Stimulated activated CD4-positive, alpha-beta T cell treated with anti-CD3 and anti-CD28 coated beads, Interleukin-4, amount 100 ng/mL, for 24 hours (primary cell): ENCODE measurements at regions not wholly inside any gene's neighbourhood (a gene's known extent, or its start where the extent isn't known, plus 50 kb on each side); places are given as distances from the start of the nearest gene placed in this dataset.
"Not testable (repeated sequence)": the region's sequence is repeated elsewhere in the genome, so short reads cannot be mapped to it uniquely, and the experiment has no call there.

Source experiments
- DNase-seq: peaks from one replicate; pipeline ENCODE4 v3.0.0-alpha.2; 2020

DNA sequence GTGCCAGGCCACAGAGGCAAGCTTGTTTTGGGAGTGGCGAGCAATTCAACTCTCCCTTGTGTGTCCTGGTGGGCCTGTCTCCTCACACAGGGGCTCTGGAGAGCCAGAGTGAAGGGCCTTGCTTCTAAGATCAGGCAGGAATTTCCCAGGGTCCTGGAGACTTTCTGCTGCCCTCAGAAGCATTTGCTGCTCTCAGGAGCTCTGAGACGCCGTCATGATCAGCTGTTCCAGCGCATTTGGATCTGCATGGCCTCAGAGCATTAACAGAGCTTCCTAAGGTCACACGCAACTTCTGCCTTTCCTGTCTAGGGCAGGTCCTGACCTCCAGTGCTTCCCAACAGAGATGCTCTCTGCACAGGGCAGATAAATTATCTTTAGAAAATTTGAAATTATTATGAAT, 52.2 kb upstream of the C10orf90 start:
- DNase-seq: no peak

GRCh38 chr10:126723226-126723625, 52.7 kb upstream of the C10orf90 start:
- DNase-seq: no peak

DNA sequence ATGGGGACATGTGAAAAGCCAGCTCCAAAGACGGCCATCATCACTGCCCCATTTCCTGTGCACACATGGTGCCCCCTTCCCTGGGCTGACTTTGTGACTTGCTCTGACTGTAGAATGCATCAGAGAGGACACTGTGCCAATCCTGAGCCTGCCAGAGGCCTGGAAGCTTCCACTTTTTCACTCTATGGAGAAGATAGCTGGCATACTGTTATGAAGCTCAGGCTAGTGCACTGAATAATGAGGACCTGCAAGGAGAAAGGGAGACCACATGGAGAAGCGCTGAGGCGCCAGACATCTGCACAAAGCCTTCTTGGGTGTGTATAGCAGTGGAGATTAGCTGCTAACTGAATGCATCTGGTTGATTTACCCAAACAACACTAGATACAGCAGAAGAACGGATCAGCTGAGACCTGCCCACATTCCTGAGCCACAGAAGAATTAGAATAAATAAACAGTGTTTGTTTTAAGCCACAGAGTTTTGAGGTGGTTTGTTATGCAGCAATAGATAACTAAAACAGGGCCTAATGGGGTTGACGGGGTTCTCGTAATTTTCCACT, 58.9 kb upstream of the C10orf90 start:
- no peak for DNase-seq

DNA sequence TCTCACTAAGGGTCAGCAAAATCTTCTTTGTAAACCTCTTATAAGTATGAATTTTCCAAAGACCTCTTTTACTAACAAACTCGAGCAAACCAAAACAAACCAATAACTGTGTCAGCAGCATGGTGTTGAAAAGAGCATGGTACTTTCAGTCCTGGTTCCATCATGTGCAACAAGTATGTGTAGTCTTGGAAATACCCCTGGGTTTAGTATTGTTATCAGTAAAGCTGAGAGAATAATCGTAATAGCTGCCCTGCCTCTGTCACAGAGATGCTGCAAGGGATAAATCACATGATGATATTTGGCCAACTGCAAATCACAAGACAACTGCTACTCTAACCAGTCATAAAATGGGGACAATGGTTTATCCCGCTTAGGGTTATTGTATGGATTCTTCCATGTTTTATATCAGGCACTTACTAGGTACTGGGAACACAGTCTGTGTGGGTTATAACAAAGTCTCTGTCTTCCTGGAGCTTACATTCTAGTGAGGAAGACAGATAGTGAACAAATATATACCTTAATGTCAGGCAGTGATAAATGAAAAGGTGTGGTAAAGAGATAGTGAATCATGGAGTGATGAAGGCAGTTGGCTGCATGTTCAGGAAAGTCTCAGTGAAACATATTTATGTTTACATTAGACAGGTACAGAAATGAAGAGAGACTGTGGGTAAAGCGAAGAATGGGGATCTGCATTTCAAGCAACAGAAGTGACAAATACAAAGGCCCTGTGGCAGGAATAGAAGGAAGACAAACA, 60.5 kb upstream of the C10orf90 start:
- no peak for DNase-seq

DNA sequence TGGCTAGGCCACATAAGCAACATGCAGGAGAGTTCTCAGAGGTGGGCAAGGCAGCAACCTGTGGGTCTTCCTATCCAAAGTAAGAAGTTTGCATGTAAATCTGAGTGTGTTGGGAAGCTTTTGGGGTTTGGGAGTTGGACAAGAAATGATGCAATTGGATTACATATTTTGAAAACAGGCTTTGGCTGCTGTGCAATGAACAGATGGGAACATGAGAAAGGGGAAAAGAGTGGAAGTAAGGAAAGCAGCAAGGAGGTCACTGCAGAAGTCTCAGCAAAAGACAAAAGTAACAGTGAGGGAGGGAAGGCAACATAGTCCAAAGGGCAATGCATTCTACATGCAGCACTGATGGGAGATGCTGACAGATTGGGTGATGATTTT, 61.1 kb upstream of the C10orf90 start:
- no peak for DNase-seq

- no peak for DNase-seq
Measured at GRCh38 chr10:126732308-126732707, 61.8 kb upstream of the C10orf90 start.

DNA sequence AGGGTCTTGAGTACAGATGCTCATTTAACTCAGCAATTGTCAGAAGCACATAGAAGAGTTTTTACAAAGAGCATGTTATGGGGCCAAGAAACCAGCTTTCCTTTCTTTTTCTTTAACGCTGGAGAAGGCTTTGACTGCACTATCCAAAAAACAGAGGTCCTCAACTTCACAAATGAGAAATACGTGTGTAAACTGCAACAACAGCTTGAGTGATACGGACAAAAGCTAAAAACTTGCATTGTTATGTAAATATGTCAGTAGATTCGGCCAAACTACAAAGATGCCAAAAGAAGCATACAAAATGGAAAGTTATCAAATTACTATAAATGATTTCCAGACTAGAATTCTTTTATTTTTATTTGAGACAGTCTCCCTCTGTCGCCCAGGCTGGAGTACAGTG, 62.4 kb upstream of the C10orf90 start:
- DNase-seq: no peak

- no peak for DNase-seq
Measured at GRCh38 chr10:126734015-126734414, 63.5 kb upstream of the C10orf90 start.

GRCh38 chr10:126734967-126735366, 64.5 kb upstream of the C10orf90 start:
- no peak for DNase-seq

DNA sequence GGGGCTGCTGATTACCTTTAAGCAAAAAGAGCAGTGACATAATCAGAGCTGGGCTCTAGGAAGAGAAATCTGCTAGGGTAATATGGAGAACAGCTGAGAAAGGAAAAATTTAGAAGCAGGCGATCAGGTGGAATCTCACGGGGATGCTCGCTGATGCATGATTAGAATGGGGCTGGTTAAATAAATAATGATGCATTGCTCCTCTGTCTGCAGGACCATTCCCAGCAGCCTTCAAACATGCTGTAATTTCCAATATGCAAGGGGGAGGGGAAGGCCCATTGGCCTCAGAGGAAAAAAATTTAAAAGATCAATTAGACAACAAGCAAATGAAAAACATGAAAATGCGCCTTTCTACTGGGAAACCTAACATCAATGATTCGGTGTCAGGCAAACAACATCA, 65.6 kb upstream of the C10orf90 start:
- DNase-seq: no peak

GRCh38 chr10:126736727-126737126, 66.2 kb upstream of the C10orf90 start:
- no peak for DNase-seq

DNA sequence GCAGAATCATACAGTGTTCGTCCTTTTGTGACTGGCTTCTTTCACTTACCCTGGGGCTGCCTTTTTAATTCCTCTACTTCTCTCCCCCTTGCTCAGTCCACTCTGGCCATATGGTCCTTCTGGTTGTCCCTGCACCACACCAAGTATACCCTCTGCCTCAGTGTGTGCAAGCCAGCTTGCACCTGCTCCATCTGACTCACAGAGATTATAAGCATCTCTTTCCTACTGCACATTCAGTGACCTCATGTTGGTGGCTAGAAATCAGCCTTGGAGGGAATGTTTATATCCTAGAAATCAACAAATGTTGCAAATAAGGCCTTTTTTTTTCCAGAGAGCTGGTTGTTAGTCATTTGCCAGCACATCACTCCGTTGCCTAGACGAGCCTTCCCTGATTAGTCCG, 67.5 kb upstream of the C10orf90 start:
- no peak for DNase-seq

- no peak for DNase-seq
Measured at GRCh38 chr10:126744571-126744970, 74.1 kb upstream of the C10orf90 start.

DNA sequence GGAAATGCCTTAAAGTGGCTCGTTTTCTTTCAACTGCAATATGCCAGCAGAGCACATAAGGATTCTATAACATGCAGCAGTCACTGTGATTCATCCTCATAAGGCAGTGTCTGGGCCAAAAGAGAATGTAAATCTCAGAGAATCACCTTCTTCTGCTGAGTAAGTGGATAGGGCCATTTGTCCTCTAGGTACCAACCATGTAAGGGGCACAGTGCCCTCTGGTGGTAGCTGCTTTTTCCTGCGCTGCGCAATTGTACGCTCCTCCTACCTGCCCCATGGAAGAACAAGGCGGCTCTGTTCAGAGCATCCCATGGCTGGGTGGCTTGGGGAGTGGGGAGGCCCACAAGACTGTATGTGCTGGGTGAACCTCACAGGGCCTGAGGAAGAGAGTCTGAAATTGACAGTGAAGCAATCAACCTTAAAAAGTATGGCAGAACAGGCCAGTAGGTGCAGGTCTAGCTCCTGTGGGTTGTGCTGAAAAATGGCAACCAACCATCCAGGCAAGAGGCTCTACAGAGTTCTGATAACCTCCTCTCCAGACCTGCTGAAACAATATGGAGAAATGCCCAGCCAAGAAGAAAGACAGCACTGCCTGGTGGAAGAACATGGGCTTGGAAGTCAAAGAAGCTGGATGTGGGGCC, 78.6 kb upstream of the C10orf90 start:
- DNase-seq: peak; percentile 38

- DNase-seq: no peak
Measured at GRCh38 chr10:126754966-126755365, 84.5 kb upstream of the C10orf90 start.

- no peak for DNase-seq
Measured at GRCh38 chr10:126758867-126759266, 88.4 kb upstream of the C10orf90 start.

DNA sequence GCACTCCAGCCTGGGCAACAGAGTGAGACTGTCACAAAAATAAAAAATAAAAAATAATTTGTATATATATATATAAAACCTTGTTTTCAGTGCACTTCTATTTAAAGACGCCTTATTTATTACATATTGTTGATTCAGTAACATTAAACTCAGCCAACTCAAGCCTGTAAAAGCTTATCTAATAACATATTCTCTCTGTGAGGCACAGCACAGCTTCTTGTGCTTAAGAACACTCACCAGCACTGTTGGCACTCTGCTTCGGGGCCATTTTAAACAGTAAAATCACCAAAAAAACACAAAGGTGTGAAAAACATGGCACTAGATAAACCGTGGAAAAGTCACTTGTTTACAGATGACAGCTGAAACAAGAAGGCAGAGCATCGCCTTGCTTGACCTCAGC, 89.0 kb upstream of the C10orf90 start:
- DNase-seq: no peak

DNA sequence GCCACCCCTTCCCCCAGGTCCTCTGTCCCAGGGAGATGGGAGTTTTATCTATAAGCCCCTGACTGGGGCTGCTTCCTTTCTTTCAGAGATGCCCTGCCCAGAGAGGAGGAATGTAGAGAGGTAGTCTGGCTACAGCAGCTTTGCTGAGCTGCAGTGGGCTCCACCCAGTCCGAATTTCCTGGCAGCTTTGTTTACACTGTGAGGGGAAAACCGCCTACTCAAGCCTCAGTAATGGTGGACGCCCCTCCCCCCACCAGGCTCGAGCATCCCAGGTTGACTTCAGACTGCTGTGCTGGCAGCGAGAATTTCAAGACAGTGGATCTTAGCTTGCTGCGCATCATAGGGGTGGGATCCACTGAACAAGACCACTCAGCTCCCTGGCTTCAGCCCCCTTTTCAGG, 96.2 kb upstream of the C10orf90 start:
- DNase-seq: not testable (repeated sequence)

DNA sequence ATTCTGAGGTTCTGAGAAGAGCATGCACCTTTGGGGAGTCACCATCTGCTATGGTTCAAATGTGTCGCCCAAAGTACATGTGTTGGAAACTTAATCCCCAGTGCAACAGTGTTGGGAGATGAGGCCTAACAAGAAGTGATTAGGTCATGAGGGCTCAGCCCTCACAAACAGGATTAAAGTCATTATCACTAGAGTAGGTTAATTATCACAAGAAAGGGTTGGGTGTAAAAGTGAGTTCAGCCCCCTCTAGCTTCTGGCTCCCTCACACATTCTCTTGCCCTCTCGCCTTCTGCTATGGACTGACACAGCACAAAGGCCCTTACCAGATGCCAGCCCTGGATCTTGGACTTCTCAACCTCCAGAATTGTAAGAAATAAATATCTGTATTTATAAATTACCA, 100.3 kb upstream of the C10orf90 start:
- no peak for DNase-seq

DNA sequence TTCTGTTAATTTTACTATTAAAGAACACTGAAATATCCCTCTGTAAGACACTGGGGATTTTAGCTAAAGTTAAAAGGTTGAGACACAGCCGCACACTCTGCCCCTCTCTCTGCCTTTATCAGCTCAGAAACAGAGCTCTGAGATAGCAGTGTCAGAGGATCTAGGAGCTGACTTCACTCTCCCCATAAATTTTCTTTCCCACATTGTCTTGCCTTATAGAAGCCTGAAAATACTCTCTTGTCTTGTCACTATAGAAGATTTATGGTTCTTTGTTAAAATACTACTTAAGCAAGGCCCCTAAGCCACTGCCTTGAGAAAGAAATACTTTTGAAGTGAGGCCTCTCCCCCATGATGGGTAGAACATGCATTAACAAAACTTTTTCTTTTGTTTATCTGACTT, 105.7 kb upstream of the C10orf90 start:
- DNase-seq: no peak

DNA sequence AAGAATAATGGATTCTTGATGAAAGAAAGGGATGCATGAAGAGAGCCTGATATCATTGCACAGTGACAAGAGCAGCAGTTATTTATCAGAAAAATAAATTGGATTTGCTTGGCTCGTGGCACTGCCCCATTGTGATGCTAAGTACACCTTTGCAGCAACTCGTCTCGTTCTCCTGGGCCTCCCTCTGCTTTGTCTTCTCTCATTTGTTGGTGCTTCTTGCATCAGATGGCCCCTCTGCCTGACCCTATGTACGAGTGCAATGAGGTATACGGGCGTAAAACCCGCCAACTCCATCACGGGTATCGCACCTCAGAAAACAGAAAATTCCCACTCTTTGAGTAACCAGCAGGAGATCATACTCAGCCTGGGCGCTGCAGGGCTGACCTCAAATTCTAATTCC, 107.2 kb upstream of the C10orf90 start:
- no peak for DNase-seq

GRCh38 chr10:126781450-126782216, 111.1 kb upstream of the C10orf90 start:
- DNase-seq: no peak

DNA sequence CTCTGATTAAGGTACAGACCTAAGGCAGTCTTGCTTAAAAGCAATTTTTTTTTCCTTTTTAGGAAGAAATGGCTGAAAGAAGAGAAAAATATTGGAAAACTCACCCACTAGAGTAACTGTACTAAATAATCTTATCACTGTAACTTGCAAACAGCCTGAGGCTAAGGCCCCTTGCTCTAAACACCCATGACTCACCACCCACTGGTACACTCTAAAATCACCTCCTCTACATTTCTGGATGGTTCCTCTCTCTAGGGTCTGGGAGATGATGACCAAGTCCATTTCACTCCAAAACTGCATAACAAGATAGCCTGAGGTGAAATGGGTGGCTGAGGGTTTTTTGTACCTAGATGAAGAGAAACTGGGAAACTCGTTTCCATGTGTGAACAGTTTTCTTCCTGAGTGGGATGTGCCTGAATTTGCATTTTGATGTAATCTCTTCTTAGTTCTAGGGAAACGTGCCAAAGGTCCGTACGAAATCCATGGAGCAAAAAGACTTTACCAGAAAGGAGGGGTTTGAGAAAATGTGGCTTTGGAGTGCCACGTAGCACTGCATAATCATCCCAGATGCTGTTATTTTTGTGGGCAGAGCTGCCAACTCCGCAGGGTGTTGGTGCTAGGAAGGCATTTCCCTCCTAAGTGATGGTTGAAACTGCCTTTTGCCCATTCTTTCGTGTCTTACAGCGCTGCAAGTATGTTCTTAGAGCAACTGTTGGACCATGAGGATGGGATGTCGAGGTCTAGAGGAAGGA, 113.5 kb upstream of the C10orf90 start:
- DNase-seq: no peak
